B cell (primary cell): ENCODE measurements at regions not wholly inside any gene's neighbourhood (a gene's known extent, or its start where the extent isn't known, plus 50 kb on each side); places are given as distances from the start of the nearest gene placed in this dataset.

Source experiments
- EZH2 ChIP-seq: IDR thresholded peaks from 2 replicates; pipeline ENCODE4 v1.6.1; 2012; ENCODE audit warnings: borderline replicate concordance, low read depth, mild to moderate bottlenecking, moderate library complexity, low read length; ENCODE audit not compliant: insufficient read depth, poor library complexity, severe bottlenecking
- TF ChIP-seq, protein P1 (sequence below): fragments of 200-600 bp; IDR thresholded peaks from one replicate; pipeline ENCODE4 v1.8.0; 2022; ENCODE audit warnings: antibody characterized with exemption, mild to moderate bottlenecking

DNA sequence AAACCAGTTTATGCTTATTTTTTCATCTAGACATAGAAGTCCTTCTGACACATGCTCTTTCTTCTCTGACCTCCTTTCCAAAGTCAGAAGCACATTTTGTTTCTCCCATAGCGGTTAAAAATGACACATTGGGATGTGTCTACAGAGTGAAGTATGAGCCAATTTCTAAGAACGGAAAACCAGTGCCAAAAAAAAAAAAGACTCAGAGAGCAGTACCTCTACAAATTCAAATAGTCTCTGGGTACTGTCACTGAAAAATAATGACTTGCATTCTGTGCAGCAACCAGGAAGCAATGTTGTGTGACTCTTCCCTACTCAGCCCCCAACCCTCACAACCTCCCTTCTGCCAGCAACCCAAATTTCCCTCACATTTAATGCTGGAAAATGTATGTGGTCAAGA is 145.5 kb upstream of the PMFBP1 start:
- TF ChIP-seq, protein P1, sequence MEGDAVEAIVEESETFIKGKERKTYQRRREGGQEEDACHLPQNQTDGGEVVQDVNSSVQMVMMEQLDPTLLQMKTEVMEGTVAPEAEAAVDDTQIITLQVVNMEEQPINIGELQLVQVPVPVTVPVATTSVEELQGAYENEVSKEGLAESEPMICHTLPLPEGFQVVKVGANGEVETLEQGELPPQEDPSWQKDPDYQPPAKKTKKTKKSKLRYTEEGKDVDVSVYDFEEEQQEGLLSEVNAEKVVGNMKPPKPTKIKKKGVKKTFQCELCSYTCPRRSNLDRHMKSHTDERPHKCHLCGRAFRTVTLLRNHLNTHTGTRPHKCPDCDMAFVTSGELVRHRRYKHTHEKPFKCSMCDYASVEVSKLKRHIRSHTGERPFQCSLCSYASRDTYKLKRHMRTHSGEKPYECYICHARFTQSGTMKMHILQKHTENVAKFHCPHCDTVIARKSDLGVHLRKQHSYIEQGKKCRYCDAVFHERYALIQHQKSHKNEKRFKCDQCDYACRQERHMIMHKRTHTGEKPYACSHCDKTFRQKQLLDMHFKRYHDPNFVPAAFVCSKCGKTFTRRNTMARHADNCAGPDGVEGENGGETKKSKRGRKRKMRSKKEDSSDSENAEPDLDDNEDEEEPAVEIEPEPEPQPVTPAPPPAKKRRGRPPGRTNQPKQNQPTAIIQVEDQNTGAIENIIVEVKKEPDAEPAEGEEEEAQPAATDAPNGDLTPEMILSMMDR = no peak
- TF ChIP-seq EZH2 = no peak
